ENCODE measurements at regions not wholly inside any gene's neighbourhood (a gene's known extent, or its start where the extent isn't known, plus 50 kb on each side); places are given as distances from the start of the nearest gene placed in this dataset.

- TF ChIP-seq GATA2 (IDR thresholded peaks at IDR 0.05; ENCODE audit: low read depth, low read length) (no peak), GATA3 (IDR thresholded peaks at IDR 0.05; ENCODE audit: low read depth, low read length) (no peak)
Measured at GRCh38 chr5:121285801-121286521, 565.7 kb upstream of the FTMT start.

Measured in SH-SY5Y (cell line).